ENCODE measurements at regions not wholly inside any gene's neighbourhood (a gene's known extent, or its start where the extent isn't known, plus 50 kb on each side); places are given as distances from the start of the nearest gene placed in this dataset.
A peak's percentile ranks its signal among the peaks of the same experiment; 100 is the strongest.
"Not testable (repeated sequence)": the region's sequence is repeated elsewhere in the genome, so short reads cannot be mapped to it uniquely, and the experiment has no call there.

- DNase-seq = no peak
Observed at GRCh38 chrX:39418731-39419638, 617.7 kb downstream of the MID1IP1 start.

GRCh38 chrX:39421006-39421405 is 619.7 kb downstream of the MID1IP1 start:
- DNase-seq = no peak

GRCh38 chrX:39425124-39425806 is 624.0 kb downstream of the MID1IP1 start:
- no peak for DNase-seq

- DNase-seq = no peak
Observed at GRCh38 chrX:39426101-39426500, 624.8 kb downstream of the MID1IP1 start.

- DNase-seq = no peak
Observed at GRCh38 chrX:39427492-39427891, 626.2 kb downstream of the MID1IP1 start.

- peak; percentile 13 to 17 for DNase-seq
Observed at GRCh38 chrX:39427906-39428305, 626.6 kb downstream of the MID1IP1 start.

- no peak for DNase-seq
Observed at GRCh38 chrX:39430551-39430950, 629.3 kb downstream of the MID1IP1 start.

- DNase-seq = no peak
Observed at GRCh38 chrX:39431893-39432292, 630.6 kb downstream of the MID1IP1 start.

- DNase-seq = not testable (repeated sequence)
Observed at GRCh38 chrX:39434671-39435070, 633.4 kb downstream of the MID1IP1 start.

- DNase-seq = not testable (repeated sequence)
Observed at GRCh38 chrX:39436538-39436937, 635.3 kb downstream of the MID1IP1 start.

GRCh38 chrX:39437670-39438441 is 636.6 kb downstream of the MID1IP1 start:
- DNase-seq = no peak

GRCh38 chrX:39438603-39439602 is 637.6 kb downstream of the MID1IP1 start:
- DNase-seq = no peak

GRCh38 chrX:39439906-39440798 is 638.9 kb downstream of the MID1IP1 start:
- no peak for DNase-seq

- no peak for DNase-seq
Observed at GRCh38 chrX:39440799-39441284, 639.6 kb downstream of the MID1IP1 start.

- no peak for DNase-seq
Observed at GRCh38 chrX:39442332-39442731, 641.1 kb downstream of the MID1IP1 start.

- DNase-seq = no peak
Observed at GRCh38 chrX:39443240-39443639, 642.0 kb downstream of the MID1IP1 start.

- DNase-seq = peak; percentile 39 to 48
Observed at GRCh38 chrX:39445336-39445735, 644.1 kb downstream of the MID1IP1 start.

- DNase-seq = no peak
Observed at GRCh38 chrX:39449352-39449751, 648.1 kb downstream of the MID1IP1 start.

GRCh38 chrX:39450234-39450977 is 647.4 kb downstream of the BCOR start:
- DNase-seq = no peak

- no peak for DNase-seq
Observed at GRCh38 chrX:39451046-39451445, 646.7 kb downstream of the BCOR start.

All from activated CD4-positive, alpha-beta T cell treated with anti-CD3 and anti-CD28 coated beads, Interleukin-2, amount 50 U/mL, for 4 hours (primary cell).